ENCODE measurements at regions not wholly inside any gene's neighbourhood (a gene's known extent, or its start where the extent isn't known, plus 50 kb on each side); places are given as distances from the start of the nearest gene placed in this dataset.

DNA sequence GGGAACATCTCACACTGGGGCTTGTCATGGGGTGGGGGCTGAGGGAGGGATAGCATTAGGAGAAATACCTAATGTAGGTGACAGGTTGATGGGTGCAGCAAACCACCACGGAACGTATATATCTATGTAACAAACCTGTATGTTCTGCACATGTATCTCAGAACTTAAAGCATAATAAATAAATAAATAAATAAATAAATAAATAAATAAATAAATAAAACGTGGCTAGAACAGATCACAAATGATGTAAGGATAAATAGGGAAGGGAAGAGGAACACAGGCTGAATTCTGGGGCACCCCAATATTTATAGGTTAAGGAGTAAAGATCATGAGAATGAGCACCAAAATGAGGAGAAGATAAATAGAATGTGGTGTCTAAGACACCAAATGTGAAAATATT is 592.2 kb downstream of the AMY1C start:
- POLR2A ChIA-PET = interaction anchor here (1.4 kb wide), 1 partner anchor 8 kb away, joined by 4 read pairs; no protein-coding TSS in a partner anchor
- Histone ChIP-seq H3K4me3 (ENCODE audit: low read depth, low read length, poor library complexity, severe bottlenecking) (no peak overlapping the region), H3K36me3 (ENCODE audit: insufficient read depth, low read length) (no peaks in the 10 kb centered on the region), H3K27ac (ENCODE audit: low read depth, low read length, poor library complexity, severe bottlenecking) (no peak overlapping the region), H3K79me2 (ENCODE audit: insufficient read depth, low read depth, low read length) (no peaks in the 10 kb centered on the region), H3K4me2 (ENCODE audit: low read length) (no peak overlapping the region), H2AFZ (ENCODE audit: low read length) (no peak overlapping the region), H3K9me3 (ENCODE audit: low read length) (no peaks in the 10 kb centered on the region), H3K9me2 (ENCODE audit: insufficient read depth, low read length) (no peaks in the 10 kb centered on the region), H4K20me1 (ENCODE audit: insufficient read depth, low read length) (no peaks in the 10 kb centered on the region), H3K4me1 (ENCODE audit: insufficient read depth, low read length, poor library complexity, severe bottlenecking) (no peaks in the 10 kb centered on the region)
- CTCF ChIA-PET (ENCODE audit: unreplicated experiment) = no interaction called here
- no peak for TF ChIP-seq EZH2phosphoT487 (IDR thresholded peaks at IDR 0.05; ENCODE audit: borderline replicate concordance, low read depth, low read length)
- TF ChIP-seq, protein P1, sequence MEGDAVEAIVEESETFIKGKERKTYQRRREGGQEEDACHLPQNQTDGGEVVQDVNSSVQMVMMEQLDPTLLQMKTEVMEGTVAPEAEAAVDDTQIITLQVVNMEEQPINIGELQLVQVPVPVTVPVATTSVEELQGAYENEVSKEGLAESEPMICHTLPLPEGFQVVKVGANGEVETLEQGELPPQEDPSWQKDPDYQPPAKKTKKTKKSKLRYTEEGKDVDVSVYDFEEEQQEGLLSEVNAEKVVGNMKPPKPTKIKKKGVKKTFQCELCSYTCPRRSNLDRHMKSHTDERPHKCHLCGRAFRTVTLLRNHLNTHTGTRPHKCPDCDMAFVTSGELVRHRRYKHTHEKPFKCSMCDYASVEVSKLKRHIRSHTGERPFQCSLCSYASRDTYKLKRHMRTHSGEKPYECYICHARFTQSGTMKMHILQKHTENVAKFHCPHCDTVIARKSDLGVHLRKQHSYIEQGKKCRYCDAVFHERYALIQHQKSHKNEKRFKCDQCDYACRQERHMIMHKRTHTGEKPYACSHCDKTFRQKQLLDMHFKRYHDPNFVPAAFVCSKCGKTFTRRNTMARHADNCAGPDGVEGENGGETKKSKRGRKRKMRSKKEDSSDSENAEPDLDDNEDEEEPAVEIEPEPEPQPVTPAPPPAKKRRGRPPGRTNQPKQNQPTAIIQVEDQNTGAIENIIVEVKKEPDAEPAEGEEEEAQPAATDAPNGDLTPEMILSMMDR (conservative IDR thresholded peaks at IDR 0.05; ENCODE audit: low read length) = no peak
- BruUV-seq (replicated peaks) = no TSS peak
- DNase-seq (ENCODE audit: low spot score) = no peak
- intact Hi-C loops (cut with micrococcal nuclease; ENCODE audit: unreplicated experiment) = no loop called here

DNA sequence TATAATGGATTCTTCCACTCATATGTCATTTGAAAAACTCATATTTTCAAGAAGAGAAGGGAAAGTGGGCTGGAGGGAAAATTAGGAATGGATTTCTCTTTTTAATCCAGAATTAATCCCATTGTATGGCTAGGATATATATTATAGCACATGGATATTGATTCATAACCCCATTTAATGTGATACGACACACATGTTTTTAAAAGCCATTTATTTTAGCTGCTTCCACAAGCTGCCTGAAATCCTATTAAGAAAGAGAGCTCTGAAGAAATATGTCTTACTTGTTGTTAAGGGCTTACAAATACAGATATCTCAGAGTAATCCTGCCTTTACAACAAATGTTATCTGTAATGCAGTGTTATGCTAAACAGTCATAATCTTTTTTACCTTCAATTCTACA is 598.6 kb downstream of the AMY1C start:
- Histone ChIP-seq H3K36me3 (ENCODE audit: insufficient read depth, low read length) (no peaks in the 10 kb centered on the region), H3K4me3 (ENCODE audit: low read depth, low read length, poor library complexity, severe bottlenecking) (no peak overlapping the region), H2AFZ (ENCODE audit: low read length) (no peak overlapping the region), H3K27ac (ENCODE audit: low read depth, low read length, poor library complexity, severe bottlenecking) (no peak overlapping the region), H3K9me2 (ENCODE audit: insufficient read depth, low read length) (no peaks in the 10 kb centered on the region), H3K9me3 (ENCODE audit: low read length) (no peaks in the 10 kb centered on the region), H3K4me1 (ENCODE audit: insufficient read depth, low read length, poor library complexity, severe bottlenecking) (no peaks in the 10 kb centered on the region), H3K4me2 (ENCODE audit: low read length) (no peak overlapping the region), H4K20me1 (ENCODE audit: insufficient read depth, low read length) (no peaks in the 10 kb centered on the region), H3K79me2 (ENCODE audit: insufficient read depth, low read depth, low read length) (no peaks in the 10 kb centered on the region)
- intact Hi-C loops (cut with micrococcal nuclease; ENCODE audit: unreplicated experiment) = no loop called here
- BruUV-seq (replicated peaks) = no TSS peak
- DNase-seq (ENCODE audit: low spot score) = no peak
- TF ChIP-seq, protein P1 (conservative IDR thresholded peaks at IDR 0.05; ENCODE audit: low read length) = no peak
- TF ChIP-seq EZH2phosphoT487 (IDR thresholded peaks at IDR 0.05; ENCODE audit: borderline replicate concordance, low read depth, low read length) = no peak
- ChIA-PET POLR2A (interaction anchor here (1.7 kb wide), 1 partner anchor 11 kb away, joined by 4 read pairs; no protein-coding TSS in a partner anchor), CTCF (ENCODE audit: unreplicated experiment) (no interaction called here)

DNA sequence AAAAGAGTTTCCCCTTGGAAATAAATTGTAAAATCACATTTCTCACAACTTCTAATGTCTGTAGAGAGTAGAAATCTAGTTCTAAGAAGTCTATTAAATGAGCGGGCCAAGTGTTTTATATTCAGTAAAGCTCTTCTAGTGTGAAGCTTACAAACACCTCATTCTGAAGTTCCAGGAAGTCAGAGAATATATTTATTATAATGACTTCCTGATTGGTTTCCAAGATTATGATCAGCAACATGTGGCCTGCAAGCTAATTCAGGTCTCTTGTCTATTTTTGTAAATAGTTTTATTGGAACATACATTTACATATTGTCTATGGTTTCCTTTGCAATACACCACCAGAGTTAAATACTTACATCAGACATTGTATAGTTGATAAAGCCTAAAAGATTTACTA is 603.9 kb downstream of the AMY1C start:
- H3K36me3 ChIP-seq (ENCODE audit: insufficient read depth, low read length) = no peaks in the 10 kb centered on the region
- no peak for TF ChIP-seq EZH2phosphoT487 (IDR thresholded peaks at IDR 0.05; ENCODE audit: borderline replicate concordance, low read depth, low read length)
- TF ChIP-seq, protein P1 (conservative IDR thresholded peaks at IDR 0.05; ENCODE audit: low read length) = no peak
- H2AFZ ChIP-seq (ENCODE audit: low read length) = no peak overlapping the region
- no peaks in the 10 kb centered on the region for H3K9me2 ChIP-seq (ENCODE audit: insufficient read depth, low read length)
- ChIA-PET POLR2A (interaction anchor here (1.0 kb wide), 1 partner anchor 10 kb away, joined by 3 read pairs; no protein-coding TSS in a partner anchor), CTCF (ENCODE audit: unreplicated experiment) (no interaction called here)
- no peaks in the 10 kb centered on the region for H3K9me3 ChIP-seq (ENCODE audit: low read length)
- no peaks in the 10 kb centered on the region for H4K20me1 ChIP-seq (ENCODE audit: insufficient read depth, low read length)
- no peak overlapping the region for H3K4me3 ChIP-seq (ENCODE audit: low read depth, low read length, poor library complexity, severe bottlenecking)
- no peak for DNase-seq (ENCODE audit: low spot score)
- H3K4me1 ChIP-seq (ENCODE audit: insufficient read depth, low read length, poor library complexity, severe bottlenecking) = no peaks in the 10 kb centered on the region
- no peak overlapping the region for H3K27ac ChIP-seq (ENCODE audit: low read depth, low read length, poor library complexity, severe bottlenecking)
- BruUV-seq (replicated peaks) = no TSS peak
- H3K79me2 ChIP-seq (ENCODE audit: insufficient read depth, low read depth, low read length) = no peaks in the 10 kb centered on the region
- H3K4me2 ChIP-seq (ENCODE audit: low read length) = no peak overlapping the region
- intact Hi-C loops (cut with micrococcal nuclease; ENCODE audit: unreplicated experiment) = no loop called here

Data from OCI-LY7 (cell line).